Ishikawa (cell line): ENCODE measurements at regions not wholly inside any gene's neighbourhood (a gene's known extent, or its start where the extent isn't known, plus 50 kb on each side); places are given as distances from the start of the nearest gene placed in this dataset.

Source experiments
- CEBPB ChIP-seq: IDR thresholded peaks from 2 replicates; pipeline ENCODE4 v1.6.1; 2012
- CREB1 ChIP-seq: IDR thresholded peaks from 2 replicates; pipeline ENCODE4 v1.6.1; 2012; ENCODE audit warnings: low read depth
- EP300 ChIP-seq: IDR thresholded peaks from 2 replicates; pipeline ENCODE4 v1.6.1; 2012; ENCODE audit warnings: borderline replicate concordance
- FOXM1 ChIP-seq: IDR thresholded peaks from 2 replicates; pipeline ENCODE4 v1.6.1; 2012; ENCODE audit warnings: low read depth, borderline replicate concordance
- NFIC ChIP-seq: IDR thresholded peaks from 2 replicates; pipeline ENCODE4 v1.6.1; 2012
- RAD21 ChIP-seq: IDR thresholded peaks from 2 replicates; pipeline ENCODE4 v1.6.1; 2012; ENCODE audit warnings: low read depth
- TAF1 ChIP-seq: IDR thresholded peaks from 2 replicates; pipeline ENCODE4 v1.6.1; 2012; ENCODE audit warnings: low read depth, mild to moderate bottlenecking
- TCF12 ChIP-seq: IDR thresholded peaks from 2 replicates; pipeline ENCODE4 v1.6.1; 2012; ENCODE audit warnings: low read depth
- TEAD4 ChIP-seq: IDR thresholded peaks from 2 replicates; pipeline ENCODE4 v1.6.1; 2012
- YY1 ChIP-seq: IDR thresholded peaks from 2 replicates; pipeline ENCODE4 v1.6.1; 2012; ENCODE audit warnings: low read depth
- TF ChIP-seq, protein P1 (sequence below): IDR thresholded peaks from 2 replicates; pipeline ENCODE4 v1.6.1; 2012; ENCODE audit warnings: low read depth, mild to moderate bottlenecking
- TF ChIP-seq, protein P2 (sequence below): IDR thresholded peaks from 2 replicates; pipeline ENCODE4 v1.6.1; 2012
- TF ChIP-seq, protein P3 (sequence below): IDR thresholded peaks from 2 replicates; pipeline ENCODE4 v1.6.1; 2012

DNA sequence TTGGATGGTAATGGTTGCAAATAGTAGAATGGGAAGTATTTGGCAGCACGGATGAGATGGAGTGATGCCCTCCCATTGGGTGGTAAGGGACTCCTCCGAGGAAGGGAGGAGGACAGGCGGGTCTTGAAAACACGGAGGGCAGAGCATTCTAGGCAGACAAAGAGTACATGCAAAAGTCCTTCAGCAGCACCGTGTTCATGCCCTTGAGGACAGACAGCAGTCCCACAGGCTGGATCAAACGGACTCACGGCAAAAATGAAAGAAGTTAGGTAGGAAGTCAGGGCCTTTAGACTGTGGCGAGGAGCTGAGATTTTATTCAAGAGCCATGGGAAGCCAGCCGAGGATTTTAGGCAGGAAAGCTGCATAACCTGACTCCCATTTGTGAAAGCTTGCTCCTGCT is 253.9 kb downstream of the RHOU start:
- TF ChIP-seq TCF12 (no peak), TAF1 (no peak), YY1 (no peak), EP300 (no peak), NFIC (no peak), CEBPB (no peak), RAD21 (no peak), TEAD4 (no peak), FOXM1 (no peak), CREB1 (no peak)
- TF ChIP-seq, protein P1, sequence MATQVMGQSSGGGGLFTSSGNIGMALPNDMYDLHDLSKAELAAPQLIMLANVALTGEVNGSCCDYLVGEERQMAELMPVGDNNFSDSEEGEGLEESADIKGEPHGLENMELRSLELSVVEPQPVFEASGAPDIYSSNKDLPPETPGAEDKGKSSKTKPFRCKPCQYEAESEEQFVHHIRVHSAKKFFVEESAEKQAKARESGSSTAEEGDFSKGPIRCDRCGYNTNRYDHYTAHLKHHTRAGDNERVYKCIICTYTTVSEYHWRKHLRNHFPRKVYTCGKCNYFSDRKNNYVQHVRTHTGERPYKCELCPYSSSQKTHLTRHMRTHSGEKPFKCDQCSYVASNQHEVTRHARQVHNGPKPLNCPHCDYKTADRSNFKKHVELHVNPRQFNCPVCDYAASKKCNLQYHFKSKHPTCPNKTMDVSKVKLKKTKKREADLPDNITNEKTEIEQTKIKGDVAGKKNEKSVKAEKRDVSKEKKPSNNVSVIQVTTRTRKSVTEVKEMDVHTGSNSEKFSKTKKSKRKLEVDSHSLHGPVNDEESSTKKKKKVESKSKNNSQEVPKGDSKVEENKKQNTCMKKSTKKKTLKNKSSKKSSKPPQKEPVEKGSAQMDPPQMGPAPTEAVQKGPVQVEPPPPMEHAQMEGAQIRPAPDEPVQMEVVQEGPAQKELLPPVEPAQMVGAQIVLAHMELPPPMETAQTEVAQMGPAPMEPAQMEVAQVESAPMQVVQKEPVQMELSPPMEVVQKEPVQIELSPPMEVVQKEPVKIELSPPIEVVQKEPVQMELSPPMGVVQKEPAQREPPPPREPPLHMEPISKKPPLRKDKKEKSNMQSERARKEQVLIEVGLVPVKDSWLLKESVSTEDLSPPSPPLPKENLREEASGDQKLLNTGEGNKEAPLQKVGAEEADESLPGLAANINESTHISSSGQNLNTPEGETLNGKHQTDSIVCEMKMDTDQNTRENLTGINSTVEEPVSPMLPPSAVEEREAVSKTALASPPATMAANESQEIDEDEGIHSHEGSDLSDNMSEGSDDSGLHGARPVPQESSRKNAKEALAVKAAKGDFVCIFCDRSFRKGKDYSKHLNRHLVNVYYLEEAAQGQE = no peak
- TF ChIP-seq, protein P2, sequence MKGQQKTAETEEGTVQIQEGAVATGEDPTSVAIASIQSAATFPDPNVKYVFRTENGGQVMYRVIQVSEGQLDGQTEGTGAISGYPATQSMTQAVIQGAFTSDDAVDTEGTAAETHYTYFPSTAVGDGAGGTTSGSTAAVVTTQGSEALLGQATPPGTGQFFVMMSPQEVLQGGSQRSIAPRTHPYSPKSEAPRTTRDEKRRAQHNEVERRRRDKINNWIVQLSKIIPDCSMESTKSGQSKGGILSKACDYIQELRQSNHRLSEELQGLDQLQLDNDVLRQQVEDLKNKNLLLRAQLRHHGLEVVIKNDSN = no peak
- TF ChIP-seq, protein P3, sequence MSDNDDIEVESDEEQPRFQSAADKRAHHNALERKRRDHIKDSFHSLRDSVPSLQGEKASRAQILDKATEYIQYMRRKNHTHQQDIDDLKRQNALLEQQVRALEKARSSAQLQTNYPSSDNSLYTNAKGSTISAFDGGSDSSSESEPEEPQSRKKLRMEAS = no peak
